Left colon (tissue), 2 donors: ENCODE measurements at regions not wholly inside any gene's neighbourhood (a gene's known extent, or its start where the extent isn't known, plus 50 kb on each side); places are given as distances from the start of the nearest gene placed in this dataset.
"Not testable (repeated sequence)": the region's sequence is repeated elsewhere in the genome, so short reads cannot be mapped to it uniquely, and the experiment has no call there.

Experiments
- ATAC-seq: fragments of 200-7000 bp; cut with Tn5 transposase; one replicate; pipeline ENCODE4 v1.9.1; 2020; ENCODE audit warnings: mild to moderate bottlenecking, moderate library complexity
- DNase-seq, 2 donors: peaks; one replicate each; pipeline ENCODE4 v3.0.0-alpha.2; 2020
- intact Hi-C, 2 donors: fragments of 100-400 bp; cut with DNase I in 1 of 2; cut with micrococcal nuclease in 1 of 2; formaldehyde crosslinking; loops; one replicate each; pipeline versions ENCODE4 v1.11.2 to v1.14.0; 2022; cut with DNase I, micrococcal nuclease
- donor health status: DM: no; HTN: no; CAD: no.
- donor health status: DM: yes; HTN: yes; CAD: no.

GRCh38 chr9:29449306-29449705 lies 1876.0 kb upstream of the C9orf72 start:
- ATAC-seq, result no peak
- DNase-seq, result no peak
- intact Hi-C loops, result no loop called here

DNA sequence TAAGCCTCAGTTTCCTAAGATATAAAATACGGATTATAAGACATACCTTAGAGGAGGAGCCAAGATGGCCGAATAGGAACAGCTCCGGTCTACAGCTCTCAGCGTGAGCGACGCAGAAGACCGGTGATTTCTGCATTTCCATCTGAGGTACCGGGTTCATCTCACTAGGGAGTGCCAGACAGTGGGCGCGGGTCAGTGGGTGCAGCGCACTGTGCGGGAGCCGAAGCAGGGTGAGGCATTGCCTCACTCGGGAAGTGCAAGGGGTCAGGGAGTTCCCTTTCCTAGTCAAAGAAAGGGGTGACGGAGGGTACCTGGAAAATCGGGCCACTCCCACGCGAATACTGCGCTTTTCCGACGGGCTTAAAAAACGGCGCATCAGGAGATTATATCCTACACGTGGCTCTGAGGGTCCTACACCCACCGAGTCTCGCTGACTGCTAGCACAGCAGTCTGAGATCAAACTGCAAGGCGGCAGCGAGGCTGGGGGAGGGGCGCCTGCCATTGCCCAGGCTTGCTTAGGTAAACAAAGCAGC lies 1877.1 kb upstream of the C9orf72 start:
- intact Hi-C loops, DNase-seq, ATAC-seq: not testable (repeated sequence)

DNA sequence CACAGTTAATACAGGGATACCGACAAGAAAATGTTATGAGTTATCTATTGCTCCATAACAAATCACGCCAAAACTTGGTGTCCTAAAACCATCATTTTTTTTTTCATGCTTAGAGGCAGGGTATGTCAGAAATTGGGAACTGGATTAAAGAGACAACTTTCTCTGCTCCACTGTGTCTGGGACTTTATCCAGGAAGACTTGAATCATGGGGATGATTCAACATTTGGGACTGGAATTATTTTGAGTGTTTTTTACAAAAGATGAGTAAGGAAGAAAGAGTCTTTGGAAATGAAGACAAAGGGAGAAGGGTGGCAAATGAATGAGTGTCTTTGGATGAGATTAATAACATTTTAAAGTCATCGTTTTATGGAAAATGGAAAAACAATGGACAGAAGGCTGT lies 1883.7 kb upstream of the C9orf72 start:
- ATAC-seq (no peak), DNase-seq (no peak)
- intact Hi-C loops, result no loop called here

GRCh38 chr9:29475471-29475870 lies 1902.2 kb upstream of the C9orf72 start:
- intact Hi-C loops, result no loop called here
- DNase-seq (no peak), ATAC-seq (no peak)

- intact Hi-C loops, result no loop called here
- ATAC-seq, result no peak
- DNase-seq, result no peak
These were observed 1938.4 kb upstream of the C9orf72 start for GRCh38 chr9:29511680-29512079.

DNA sequence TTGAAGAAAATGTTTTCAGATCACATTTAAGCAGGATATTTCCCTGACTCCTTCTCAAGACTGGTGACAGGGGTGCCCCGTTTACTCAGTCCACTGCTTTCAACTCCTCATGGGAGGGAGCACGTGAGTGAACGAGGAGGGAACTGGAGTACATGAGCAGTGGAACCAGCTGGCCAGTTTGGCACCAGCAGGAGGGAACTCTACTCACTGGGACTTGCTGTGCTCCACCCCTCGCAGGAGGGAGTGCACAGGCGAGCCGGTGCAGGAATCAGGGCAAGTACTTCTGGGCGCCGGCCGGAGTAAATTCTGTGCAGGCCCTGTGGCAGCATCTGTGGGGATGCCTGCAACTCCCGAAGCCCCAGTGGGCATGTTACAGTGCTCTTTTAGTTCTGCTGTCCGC lies 1941.1 kb upstream of the C9orf72 start:
- no peak for ATAC-seq
- DNase-seq, result no peak
- intact Hi-C loops, result no loop called here

GRCh38 chr9:29514862-29515261 lies 1941.6 kb upstream of the C9orf72 start:
- intact Hi-C loops, result no loop called here
- ATAC-seq (no peak), DNase-seq (no peak)

GRCh38 chr9:29548436-29548835 lies 1975.2 kb upstream of the C9orf72 start:
- ATAC-seq (no peak), DNase-seq (no peak)
- intact Hi-C loops, result no loop called here

DNA sequence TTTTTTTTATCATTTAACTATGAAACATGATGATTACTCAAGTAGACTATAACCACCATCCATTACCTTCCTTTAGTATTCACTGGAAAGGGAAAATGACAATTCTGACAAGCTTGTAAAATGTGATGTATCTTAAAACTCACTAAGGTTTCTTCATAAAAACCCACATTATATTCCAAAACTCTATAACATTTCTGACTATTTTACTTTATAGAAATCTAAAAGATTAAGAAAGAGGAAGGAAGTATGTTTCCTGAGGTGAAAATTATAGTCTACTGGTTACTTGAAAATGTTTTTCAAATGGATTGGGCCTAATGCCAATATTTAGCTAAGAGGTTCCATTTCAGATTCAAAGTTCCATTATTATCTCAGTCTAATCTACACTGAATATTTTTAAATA lies 1982.2 kb upstream of the C9orf72 start:
- no peak for ATAC-seq
- intact Hi-C loops, result no loop called here

GRCh38 chr9:29556317-29556716 lies 1983.0 kb upstream of the C9orf72 start:
- intact Hi-C loops, result no loop called here
- DNase-seq (no peak), ATAC-seq (no peak)

More for the DNA sequence above, 1982.2 kb upstream of the C9orf72 start:
- no peak for DNase-seq

DNA sequence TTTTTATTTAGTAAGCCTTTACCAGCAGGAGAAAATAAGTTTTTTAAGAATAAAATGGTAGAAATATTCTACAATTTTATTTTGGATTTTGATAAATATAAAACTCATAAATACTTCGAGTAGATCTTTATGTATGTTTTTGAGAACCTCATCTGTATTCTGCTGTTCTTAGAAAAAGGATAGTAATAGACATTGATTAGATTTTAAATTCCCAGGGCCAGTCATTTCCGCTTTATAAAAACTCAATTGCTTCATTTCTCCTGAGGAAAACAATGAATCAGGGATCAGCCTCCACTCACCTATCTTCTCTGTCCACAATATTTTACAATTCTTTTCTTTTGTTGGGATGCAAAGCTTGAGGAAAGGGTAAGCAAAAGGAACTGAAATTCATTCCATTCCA lies 1983.5 kb upstream of the C9orf72 start:
- intact Hi-C loops, result no loop called here
- DNase-seq (no peak), ATAC-seq (no peak)

DNA sequence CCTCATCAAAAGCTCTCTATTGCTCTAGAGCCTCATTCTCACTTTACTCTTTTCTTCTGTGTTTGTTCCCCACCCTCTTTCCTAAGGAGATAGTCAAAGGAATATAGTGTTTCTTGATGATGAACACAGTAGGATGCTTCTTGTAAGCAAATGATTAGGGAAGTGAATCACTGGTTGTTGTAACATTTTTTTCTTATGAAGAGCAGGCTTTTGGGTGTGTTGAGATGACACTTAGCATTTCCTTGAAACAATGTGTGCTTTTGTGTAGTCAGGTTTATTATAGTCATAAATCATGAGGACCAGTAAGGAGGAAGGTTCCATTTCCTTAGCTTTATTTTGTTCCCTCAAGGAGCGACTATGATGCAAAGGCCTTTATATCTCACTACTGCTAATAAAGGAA lies 1991.3 kb upstream of the C9orf72 start:
- no peak for ATAC-seq
- intact Hi-C loops, result no loop called here
- DNase-seq, result no peak

- intact Hi-C loops, result no loop called here
- DNase-seq (no peak), ATAC-seq (no peak)
These were observed 2001.9 kb upstream of the C9orf72 start for GRCh38 chr9:29575219-29575618.

DNA sequence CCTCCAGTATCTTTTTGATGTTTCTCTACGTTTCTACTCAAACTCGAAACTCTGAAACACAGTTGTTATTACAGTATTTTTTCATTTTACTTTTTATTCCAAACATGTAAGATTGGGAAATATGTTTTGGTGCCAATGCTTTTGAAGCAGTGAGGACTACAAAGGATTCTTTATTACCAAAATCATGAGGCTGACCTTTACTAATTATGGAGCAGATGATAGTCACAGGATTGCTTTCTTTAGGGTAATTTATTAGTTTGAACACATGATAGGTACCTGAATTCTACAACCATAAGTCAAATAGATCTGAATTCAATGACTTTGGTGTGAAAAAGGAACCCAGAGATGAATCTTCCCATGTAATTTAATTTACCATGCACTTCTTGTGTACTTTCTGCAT lies 2015.1 kb upstream of the C9orf72 start:
- intact Hi-C loops, result no loop called here
- ATAC-seq, result no peak
- DNase-seq, result no peak

DNA sequence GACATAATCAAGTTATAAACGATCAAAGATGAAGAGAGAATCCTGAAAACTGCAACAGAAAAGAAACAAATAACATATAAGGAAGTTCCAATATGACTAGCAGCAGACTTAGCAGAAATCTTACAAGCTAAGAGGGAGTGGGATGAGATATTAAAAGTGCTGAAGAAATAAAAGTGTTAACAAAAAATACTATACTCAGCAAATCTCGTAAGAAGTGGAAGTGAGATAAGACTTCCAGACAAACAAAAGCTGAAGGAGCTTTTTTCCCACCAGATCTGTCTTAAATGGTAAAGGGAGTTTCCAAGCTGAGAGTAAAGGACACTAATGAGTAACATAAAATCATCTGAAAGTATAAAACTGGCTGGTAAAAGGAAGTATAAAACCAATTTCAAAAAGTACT lies 2036.0 kb upstream of the C9orf72 start:
- intact Hi-C loops, result no loop called here
- DNase-seq (no peak), ATAC-seq (no peak)

DNA sequence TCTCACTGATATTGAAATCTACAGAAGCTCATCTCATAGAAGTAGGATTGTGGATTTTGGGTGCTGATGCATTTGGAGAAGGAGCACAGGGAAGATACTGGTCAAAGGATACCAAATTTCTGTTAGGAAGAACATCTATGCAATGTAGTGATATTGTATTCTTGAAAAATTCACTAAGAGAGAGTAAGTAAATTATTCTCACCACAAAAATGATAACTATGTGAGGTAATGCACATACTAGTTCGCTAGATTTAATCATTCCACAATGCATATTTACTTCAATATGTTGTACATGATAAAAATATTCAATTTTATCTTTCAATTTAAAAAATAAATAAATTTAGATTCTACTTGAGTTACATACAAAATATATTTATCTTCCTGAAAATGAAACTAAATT lies 2040.5 kb upstream of the C9orf72 start:
- ATAC-seq, result no peak
- no peak for DNase-seq
- intact Hi-C loops, result no loop called here

- ATAC-seq (no peak), DNase-seq (no peak)
- intact Hi-C loops, result no loop called here
These were observed 2043.6 kb upstream of the C9orf72 start for GRCh38 chr9:29616844-29617243.

DNA sequence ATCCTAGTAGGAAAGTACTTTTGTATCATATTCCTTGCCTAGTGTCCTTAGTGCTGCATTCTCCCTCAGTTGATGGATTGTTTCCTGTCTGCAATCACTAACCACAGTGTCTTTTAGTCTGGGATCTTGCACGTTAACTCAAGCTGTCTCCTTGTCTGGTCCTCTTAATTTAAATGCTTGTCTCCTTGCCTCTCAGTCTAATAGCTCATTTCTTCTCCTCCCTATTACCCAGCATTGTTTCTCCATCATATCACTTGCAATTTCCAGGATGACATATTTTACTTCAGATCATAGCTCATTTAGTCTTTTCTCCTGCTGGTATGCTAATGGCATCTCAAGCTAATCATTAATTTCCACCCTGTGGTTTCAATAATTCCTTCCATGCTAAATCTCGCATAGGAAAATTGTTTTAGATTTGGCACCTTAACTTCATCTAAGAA lies 2052.0 kb upstream of the C9orf72 start:
- intact Hi-C loops, result no loop called here
- no peak for ATAC-seq
- no peak for DNase-seq

DNA sequence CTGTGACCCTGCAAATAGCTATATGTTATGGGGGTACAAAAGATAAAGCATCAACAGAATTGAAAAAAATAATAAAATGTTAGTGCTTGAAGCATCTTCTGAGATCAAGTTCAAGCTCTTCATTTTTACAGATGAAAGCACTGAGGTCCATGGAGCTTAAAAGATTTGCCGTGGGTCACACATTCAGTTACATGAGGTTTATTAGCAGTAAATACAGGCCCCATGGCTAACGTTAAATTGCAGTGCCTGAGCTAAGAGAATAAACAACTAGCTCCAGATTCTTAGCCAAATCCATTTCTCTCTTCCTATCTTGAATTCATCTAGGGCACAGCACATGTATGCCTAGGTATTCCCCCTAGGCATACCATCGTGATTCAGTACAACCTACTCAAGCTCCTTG lies 2052.7 kb upstream of the C9orf72 start:
- ATAC-seq, result no peak

GRCh38 chr9:29628856-29629255 lies 2055.6 kb upstream of the C9orf72 start:
- ATAC-seq, DNase-seq, intact Hi-C loops: not testable (repeated sequence)

More for the DNA sequence above, 2052.7 kb upstream of the C9orf72 start:
- intact Hi-C loops, result no loop called here
- no peak for DNase-seq

DNA sequence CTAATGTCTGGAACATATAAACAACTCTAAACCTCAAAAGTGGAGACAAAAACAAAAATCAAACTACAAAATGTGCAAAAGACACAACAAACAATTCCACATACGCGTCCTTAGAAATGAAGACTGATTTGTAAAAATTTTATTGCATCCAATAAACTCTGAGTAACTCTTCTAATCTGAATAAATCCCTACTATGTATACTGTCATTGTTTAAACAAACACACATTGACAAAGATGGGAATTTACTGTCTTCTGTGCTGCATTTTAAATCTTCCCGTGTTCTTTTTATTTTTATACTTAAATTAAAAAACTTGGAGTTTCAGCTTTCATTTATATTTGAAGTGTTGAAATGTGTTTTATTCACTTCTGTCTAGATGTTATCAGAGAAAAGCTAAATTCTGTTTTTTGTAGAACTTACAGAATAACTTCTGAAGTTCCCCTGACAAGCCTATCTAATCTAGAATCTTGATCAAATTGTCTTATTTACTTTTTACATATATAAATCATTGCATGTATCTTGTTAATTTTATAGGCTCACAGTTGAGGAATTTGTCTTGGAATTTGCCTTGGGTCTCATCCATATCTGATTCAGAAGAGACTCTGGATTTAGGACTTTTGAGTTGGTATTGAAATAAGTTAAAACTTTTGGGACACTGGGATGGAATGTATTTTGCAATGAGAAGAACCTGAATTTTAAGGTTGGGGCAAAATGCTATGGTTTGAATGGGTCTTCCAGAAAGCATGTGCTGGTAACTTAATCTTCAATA lies 2064.4 kb upstream of the C9orf72 start:
- intact Hi-C loops, result no loop called here
- no peak for ATAC-seq
- no peak for DNase-seq
